T-helper 2 cell treated with Interferon-gamma antibody and Interleukin-4, amounts not matched to agents 5 μg/mL and 100 μg/mL, for 36 hours (primary cell): ENCODE measurements at regions not wholly inside any gene's neighbourhood (a gene's known extent, or its start where the extent isn't known, plus 50 kb on each side); places are given as distances from the start of the nearest gene placed in this dataset.

Experiments used
- DNase-seq: peaks from one replicate; pipeline ENCODE4 v3.0.0; 2021; ENCODE audit warnings: low spot score
- H3K27ac Mint-ChIP-seq: one replicate; pipeline ENCODE4 v1.8.0; 2021; ENCODE audit warnings: mild to moderate bottlenecking, mixed read lengths
- H3K27me3 Mint-ChIP-seq: one replicate; pipeline ENCODE4 v1.8.0; 2021; ENCODE audit warnings: low read depth, mixed read lengths
- H3K36me3 Mint-ChIP-seq: one replicate; pipeline ENCODE4 v1.8.0; 2021; ENCODE audit warnings: low read depth, mixed read lengths
- H3K4me1 Mint-ChIP-seq: one replicate; pipeline ENCODE4 v1.8.0; 2021; ENCODE audit warnings: low read depth, mixed read lengths
- H3K4me3 Mint-ChIP-seq: one replicate; pipeline ENCODE4 v1.8.0; 2022; ENCODE audit warnings: mild to moderate bottlenecking, moderate library complexity, mixed read lengths
- H3K9me3 Mint-ChIP-seq: one replicate; pipeline ENCODE4 v1.8.0; 2021; ENCODE audit warnings: mixed read lengths

DNA sequence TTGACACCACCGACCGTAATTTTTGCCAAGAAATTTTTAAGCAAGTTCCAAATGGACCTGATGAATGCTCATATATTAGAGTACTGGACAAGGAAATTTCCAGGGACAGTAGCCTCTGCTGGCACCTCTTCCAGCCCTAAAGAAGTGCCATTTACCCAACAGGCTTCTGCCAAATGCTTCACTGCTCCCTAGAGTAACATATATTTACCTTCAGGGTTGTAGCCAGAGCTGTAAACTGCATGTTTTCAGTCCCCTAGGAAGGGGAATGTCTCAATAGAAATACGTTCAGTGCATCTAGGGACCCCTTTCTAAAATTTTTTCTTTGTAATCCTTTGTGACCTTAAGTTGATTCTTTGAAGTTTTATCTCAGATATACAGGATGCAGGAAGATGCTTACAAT is 143.1 kb upstream of the SMAD1 start:
- Mint-ChIP-seq H3K4me1 (no peaks in the 10 kb centered on the region), H3K27ac (no peak overlapping the region), H3K36me3 (no peaks in the 10 kb centered on the region), H3K4me3 (no peak overlapping the region), H3K27me3 (no peaks in the 10 kb centered on the region), H3K9me3 (no peaks in the 10 kb centered on the region)
- DNase-seq = no peak

DNA sequence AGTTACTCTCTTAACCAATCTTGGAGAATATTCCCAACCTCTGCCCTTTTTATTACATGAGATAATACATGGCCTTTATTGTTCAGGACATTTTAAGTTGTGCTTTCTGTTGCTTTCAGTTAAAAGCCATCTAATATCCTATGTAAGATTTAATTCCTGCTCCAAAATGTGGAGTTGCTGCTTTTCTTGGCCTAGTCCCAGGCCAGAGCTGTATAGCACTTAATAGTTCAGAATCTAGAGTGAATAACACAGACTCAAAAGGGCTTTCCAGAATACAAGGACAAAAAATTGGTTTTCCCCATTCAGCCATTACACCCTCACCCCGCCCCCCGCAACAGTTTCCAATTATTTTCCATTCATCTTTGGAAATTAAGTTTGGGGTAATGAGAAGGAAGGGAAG is 144.3 kb upstream of the SMAD1 start:
- no peaks in the 10 kb centered on the region for H3K36me3 Mint-ChIP-seq
- DNase-seq = no peak
- H3K27me3 Mint-ChIP-seq = no peaks in the 10 kb centered on the region
- no peaks in the 10 kb centered on the region for H3K4me1 Mint-ChIP-seq
- H3K9me3 Mint-ChIP-seq = no peaks in the 10 kb centered on the region
- no peak overlapping the region for H3K27ac Mint-ChIP-seq
- no peak overlapping the region for H3K4me3 Mint-ChIP-seq

DNA sequence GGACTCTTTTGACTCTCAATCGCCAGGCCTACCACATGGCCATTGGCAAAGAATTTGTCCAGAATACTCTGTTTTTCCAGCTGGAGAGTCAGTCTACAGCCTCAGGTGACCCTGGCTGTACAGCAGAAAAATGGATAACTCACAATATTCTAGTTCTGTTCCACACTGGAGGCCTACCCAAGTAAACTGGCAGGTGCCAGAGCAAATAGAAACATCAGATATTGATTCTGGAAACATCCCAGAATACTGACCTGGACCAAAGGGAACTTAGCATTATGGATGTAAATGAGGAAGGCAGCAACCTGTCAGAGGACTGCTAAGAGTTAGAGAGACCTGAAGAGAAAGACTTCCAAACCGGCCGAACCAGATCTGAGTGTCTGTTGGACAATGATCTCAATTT is 147.9 kb upstream of the SMAD1 start:
- Mint-ChIP-seq H3K9me3 (no peaks in the 10 kb centered on the region), H3K4me3 (no peak overlapping the region), H3K4me1 (no peaks in the 10 kb centered on the region), H3K27ac (no peak overlapping the region), H3K27me3 (no peaks in the 10 kb centered on the region), H3K36me3 (no peaks in the 10 kb centered on the region)
- no peak for DNase-seq

DNA sequence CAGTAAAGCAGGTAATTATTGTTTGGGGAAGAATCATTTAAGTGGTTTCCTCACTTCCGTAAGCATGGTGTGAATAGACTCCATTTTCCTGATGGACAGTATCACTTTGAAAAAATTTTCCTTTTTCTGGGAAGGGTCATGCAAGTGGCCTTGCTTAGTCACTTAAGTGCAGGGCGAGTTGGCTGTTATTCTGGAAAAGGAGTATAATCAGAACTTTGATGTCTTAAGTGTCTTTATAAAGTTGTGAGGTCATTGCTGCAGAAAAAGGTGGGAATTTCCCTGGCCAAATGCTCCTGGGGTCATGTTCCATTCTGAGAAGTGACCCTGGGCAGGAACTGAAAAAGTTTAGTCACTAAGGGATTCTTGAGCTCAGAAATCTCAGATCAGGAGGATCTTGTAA is 146.1 kb upstream of the OTUD4 start:
- H3K36me3 Mint-ChIP-seq = no peaks in the 10 kb centered on the region
- H3K27me3 Mint-ChIP-seq = peaks cover 3% of the 10 kb centered on the region
- no peaks in the 10 kb centered on the region for H3K4me1 Mint-ChIP-seq

DNA sequence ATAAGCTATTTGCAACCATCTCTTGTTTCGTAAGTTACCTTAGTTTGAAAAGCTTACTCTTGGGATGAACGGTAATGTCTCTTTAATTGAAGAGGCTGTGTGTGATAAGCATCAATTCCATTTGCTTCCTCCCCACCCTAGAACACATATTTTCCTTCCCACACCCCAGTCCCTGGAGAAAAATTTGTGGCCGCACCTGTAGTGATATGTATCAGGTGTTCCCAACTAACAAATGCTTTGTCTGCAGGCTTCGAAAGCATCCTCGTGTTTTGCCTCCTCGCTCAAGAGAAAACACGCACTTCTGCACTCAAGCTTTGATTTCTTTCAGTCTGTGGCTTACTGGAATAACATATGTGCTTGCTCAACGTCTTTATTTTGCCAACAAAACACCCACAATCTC is 143.8 kb upstream of the OTUD4 start:
- Mint-ChIP-seq H3K27ac (no peak overlapping the region), H3K4me3 (no peak overlapping the region), H3K27me3 (peaks cover 5% of the 10 kb centered on the region), H3K36me3 (no peaks in the 10 kb centered on the region), H3K4me1 (no peaks in the 10 kb centered on the region), H3K9me3 (no peaks in the 10 kb centered on the region)
- no peak for DNase-seq

More for the DNA sequence above, 146.1 kb upstream of the OTUD4 start:
- H3K4me3 Mint-ChIP-seq = no peak overlapping the region
- H3K27ac Mint-ChIP-seq = no peak overlapping the region
- no peak for DNase-seq
- no peaks in the 10 kb centered on the region for H3K9me3 Mint-ChIP-seq

DNA sequence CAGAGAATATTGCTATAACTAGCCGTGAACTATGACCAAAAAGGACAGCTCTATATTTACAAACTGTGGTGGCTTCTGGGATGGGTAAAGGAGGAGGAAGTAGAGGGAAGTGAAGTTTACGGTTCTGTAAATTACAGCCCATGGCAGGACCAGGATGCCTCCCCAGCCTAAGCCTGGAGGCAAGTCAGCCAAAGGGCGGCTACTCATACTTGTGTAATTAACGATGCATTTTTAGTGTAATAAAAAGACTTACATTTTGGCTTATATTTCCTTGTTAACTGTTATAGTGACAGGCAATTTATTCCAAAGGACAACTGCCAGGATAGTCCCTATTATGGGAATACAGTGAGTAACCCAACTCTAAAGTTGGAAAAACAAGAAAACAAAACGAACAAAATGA is 139.9 kb upstream of the OTUD4 start:
- H3K4me3 Mint-ChIP-seq = no peak overlapping the region
- no peak overlapping the region for H3K27ac Mint-ChIP-seq
- no peaks in the 10 kb centered on the region for H3K4me1 Mint-ChIP-seq
- no peak for DNase-seq
- peaks cover 5% of the 10 kb centered on the region for H3K27me3 Mint-ChIP-seq
- H3K9me3 Mint-ChIP-seq = no peaks in the 10 kb centered on the region
- H3K36me3 Mint-ChIP-seq = no peaks in the 10 kb centered on the region

DNA sequence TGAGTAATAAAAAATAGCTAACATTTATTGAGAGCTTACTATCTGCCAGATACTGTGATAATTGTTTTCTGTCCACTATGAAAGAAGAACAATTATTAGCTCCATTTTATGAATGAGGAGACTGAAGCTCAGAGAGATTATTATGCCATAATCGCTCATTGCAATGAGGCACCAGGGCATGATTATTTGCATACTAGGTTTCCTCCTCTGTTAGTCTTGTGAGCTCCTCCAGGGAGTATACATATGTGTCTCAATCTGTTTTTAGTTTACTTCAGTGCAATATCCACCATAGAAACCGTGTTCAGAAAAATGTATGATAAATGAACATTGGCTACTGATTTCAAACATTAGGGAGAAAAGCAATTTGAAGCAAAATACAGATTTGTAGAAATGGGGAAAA is 139.4 kb upstream of the OTUD4 start:
- no peaks in the 10 kb centered on the region for H3K9me3 Mint-ChIP-seq
- H3K4me1 Mint-ChIP-seq = no peaks in the 10 kb centered on the region
- H3K27me3 Mint-ChIP-seq = peaks cover 6% of the 10 kb centered on the region
- DNase-seq = no peak
- H3K36me3 Mint-ChIP-seq = no peaks in the 10 kb centered on the region
- no peak overlapping the region for H3K27ac Mint-ChIP-seq
- no peak overlapping the region for H3K4me3 Mint-ChIP-seq

DNA sequence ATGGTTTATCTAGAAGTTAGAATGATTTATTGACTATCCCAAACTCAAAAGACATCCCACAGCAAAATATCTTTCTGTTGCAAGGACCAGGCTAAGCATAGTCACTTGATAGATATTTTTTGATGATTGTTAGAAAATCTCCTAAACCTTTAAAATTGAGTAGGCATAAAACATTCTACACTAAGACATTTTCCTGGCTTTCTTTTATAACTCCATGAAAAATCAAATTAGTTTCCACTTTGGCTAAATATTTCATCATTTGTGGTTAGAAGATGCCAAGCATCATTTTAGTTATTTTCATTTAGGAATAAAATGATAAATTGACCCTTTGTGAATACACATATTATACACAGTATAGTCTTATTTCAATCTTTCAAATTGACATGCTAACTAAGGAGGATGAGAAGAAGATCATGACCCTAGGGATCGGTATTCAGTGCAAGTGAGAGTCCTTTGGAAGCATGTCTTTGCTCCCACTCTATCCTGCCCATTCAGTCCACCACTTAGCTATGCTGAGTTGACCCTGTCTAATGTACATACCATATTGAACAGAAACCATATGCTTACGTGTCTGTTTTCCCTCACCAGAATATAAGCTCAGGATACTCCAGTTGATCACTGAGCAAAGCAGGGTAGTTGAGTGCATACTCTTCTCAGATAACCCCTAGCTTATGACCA is 136.6 kb upstream of the OTUD4 start:
- Mint-ChIP-seq H3K4me1 (no peaks in the 10 kb centered on the region), H3K27me3 (peaks cover 14% of the 10 kb centered on the region), H3K4me3 (no peak overlapping the region), H3K27ac (no peak overlapping the region), H3K9me3 (no peaks in the 10 kb centered on the region), H3K36me3 (no peaks in the 10 kb centered on the region)
- no peak for DNase-seq

DNA sequence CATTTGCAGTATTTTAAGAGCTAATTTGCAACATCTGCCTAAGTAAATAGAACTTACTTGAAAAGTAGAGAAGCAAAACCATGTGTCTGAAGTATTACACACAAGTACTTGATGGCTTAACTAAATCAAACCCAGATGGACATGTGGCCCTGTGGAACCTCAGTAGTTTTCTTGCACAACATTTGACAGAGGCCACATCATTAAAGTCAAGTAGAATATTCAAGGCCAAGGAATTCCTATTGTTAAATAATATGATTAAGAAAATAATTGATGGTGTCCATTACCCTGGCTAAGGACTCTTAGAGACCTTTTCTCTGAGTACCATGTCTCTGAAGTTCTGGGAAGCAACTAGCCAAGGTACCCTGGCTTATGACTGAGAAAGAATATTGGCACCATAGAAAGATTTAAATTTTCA is 135.4 kb upstream of the OTUD4 start:
- Mint-ChIP-seq H3K4me1 (no peaks in the 10 kb centered on the region), H3K36me3 (no peaks in the 10 kb centered on the region), H3K9me3 (no peaks in the 10 kb centered on the region), H3K4me3 (no peak overlapping the region), H3K27ac (no peak overlapping the region), H3K27me3 (peaks cover 23% of the 10 kb centered on the region)
- no peak for DNase-seq

DNA sequence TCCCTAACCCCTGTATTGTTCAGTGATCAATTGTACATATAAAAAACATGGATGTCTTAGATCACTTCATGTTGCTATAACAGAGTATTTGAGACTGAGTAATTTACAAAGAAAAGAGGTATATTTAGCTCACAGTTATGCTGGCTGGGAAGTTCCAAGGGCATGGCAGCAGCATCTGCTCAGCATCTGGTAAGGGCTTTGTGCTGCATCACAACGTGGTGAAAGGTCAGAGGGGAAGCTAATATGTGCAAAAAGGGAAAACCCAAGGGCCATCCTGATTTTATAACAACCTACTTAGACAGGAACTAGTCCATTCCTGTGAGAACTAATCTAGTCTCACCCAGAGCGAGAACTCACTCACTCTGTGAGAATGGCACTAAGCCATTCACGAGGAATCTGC is 128.2 kb upstream of the OTUD4 start:
- Mint-ChIP-seq H3K9me3 (no peaks in the 10 kb centered on the region), H3K36me3 (no peaks in the 10 kb centered on the region), H3K4me3 (no peak overlapping the region), H3K27ac (no peak overlapping the region), H3K4me1 (peaks cover 9% of the 10 kb centered on the region), H3K27me3 (peaks cover 29% of the 10 kb centered on the region)
- DNase-seq = no peak

DNA sequence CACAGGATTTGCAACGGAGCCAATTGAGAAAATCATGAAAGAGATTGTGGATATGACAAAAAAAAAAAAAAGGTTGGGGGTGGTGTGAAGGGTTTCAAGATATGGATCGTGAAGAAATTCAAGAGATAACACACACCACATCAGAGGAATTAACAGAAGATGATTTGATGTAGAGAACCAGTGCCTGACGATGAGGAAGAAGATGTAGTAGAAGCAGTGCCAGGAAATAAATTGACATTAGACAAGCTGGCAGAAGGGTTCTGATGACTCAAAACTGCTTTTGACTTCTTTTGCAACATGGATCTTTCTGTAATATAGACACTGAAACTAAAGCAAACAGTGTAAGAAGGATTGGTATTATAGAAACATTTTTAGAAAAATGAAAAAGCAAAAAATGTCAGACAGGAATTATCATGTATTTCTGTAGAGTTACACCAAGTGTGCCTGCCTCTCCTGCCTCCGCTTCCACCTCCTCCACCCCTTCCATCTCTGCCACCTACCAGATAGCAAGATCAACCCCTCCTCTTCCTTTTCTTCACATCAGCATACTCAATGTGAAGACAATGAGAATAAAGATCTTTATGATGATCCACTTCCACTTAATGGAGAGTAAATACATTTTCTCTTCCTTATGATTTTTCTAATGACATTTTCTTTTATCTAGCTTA is 127.5 kb upstream of the OTUD4 start:
- Mint-ChIP-seq H3K27me3 (peaks cover 29% of the 10 kb centered on the region), H3K4me3 (no peak overlapping the region), H3K27ac (no peak overlapping the region), H3K36me3 (no peaks in the 10 kb centered on the region), H3K9me3 (no peaks in the 10 kb centered on the region), H3K4me1 (peaks cover 9% of the 10 kb centered on the region)
- DNase-seq = no peak

DNA sequence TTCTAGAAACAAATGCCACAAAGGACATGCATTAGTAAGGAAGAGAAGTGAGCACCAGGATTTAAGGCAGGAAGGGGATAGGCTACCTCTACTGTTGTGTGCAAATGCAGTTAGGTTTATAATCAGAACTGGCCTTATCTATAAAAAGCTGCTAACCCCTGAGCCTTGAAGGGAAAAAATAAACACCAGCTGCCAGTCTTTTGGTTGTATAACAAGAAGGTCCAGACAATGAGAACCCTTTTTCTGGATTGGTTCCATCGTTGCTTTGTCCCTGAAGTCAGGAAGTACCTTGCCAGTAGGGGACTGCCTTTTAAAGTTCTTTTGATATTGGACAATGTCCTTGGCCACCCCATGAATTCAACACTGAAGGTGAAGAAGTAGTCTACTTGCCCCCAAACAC is 126.7 kb upstream of the OTUD4 start:
- H3K27ac Mint-ChIP-seq = no peak overlapping the region
- H3K4me3 Mint-ChIP-seq = no peak overlapping the region
- peaks cover 9% of the 10 kb centered on the region for H3K4me1 Mint-ChIP-seq
- no peak for DNase-seq
- peaks cover 25% of the 10 kb centered on the region for H3K27me3 Mint-ChIP-seq
- no peaks in the 10 kb centered on the region for H3K36me3 Mint-ChIP-seq
- H3K9me3 Mint-ChIP-seq = no peaks in the 10 kb centered on the region

DNA sequence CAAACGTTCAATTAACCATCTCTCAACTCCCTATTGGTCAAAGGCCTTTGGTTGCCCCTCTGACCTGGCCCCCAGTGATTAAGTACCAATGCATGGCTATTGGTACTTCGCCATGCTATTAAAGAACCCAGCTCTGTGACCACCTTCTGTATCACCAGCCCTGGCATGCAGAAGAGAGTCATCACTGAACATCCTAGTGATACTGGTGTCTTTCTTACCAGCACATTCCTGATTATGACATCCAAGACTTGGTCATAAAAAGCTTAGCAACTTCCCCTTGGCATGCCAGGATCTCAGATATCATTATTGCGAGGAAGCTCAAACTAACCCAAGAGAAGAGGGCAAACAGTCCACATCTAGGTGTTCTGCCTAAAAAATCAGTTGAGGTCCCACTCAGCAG is 122.3 kb upstream of the OTUD4 start:
- H3K36me3 Mint-ChIP-seq = no peaks in the 10 kb centered on the region
- peaks cover 9% of the 10 kb centered on the region for H3K27me3 Mint-ChIP-seq
- no peak overlapping the region for H3K27ac Mint-ChIP-seq
- no peak overlapping the region for H3K4me3 Mint-ChIP-seq
- DNase-seq = no peak
- no peaks in the 10 kb centered on the region for H3K9me3 Mint-ChIP-seq
- H3K4me1 Mint-ChIP-seq = peaks cover 13% of the 10 kb centered on the region

DNA sequence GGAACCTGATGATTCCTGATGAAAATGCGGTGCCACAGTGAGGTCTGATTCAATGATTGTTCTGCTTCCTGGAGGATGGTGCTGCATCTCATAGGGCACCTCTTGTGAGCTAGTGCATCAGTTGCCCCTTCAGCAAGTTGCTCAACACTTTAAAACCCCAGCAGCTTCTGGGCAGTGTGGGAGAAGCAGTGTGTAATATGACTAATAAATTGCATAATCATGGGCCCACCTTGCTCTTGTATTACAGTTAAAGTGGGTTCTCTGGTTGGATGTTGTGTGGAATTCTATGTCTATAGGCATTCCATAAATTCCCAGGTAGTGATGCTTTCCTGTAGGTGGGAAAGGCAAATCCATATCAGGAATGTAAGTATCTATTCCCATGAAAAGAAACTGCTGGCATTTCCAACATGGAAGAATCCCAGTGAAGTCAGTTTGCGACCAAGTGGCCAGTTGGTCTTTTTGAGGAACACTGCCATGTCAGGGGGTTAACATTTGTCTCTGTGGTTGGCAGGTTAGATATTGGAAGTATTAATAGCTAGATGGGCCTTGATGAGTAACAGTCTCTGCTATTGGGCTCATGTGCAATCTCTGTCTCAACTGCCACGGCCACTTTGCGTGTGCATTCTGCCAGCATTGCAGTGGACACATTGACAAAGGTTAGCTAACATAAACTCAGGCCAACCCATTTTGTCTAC is 121.1 kb upstream of the OTUD4 start:
- peaks cover 5% of the 10 kb centered on the region for H3K27me3 Mint-ChIP-seq
- peaks cover 8% of the 10 kb centered on the region for H3K4me1 Mint-ChIP-seq
- no peak overlapping the region for H3K4me3 Mint-ChIP-seq
- H3K36me3 Mint-ChIP-seq = no peaks in the 10 kb centered on the region
- H3K9me3 Mint-ChIP-seq = no peaks in the 10 kb centered on the region
- no peak overlapping the region for H3K27ac Mint-ChIP-seq
- DNase-seq = no peak
